Ovary (tissue), 3 donors: ENCODE measurements at regions not wholly inside any gene's neighbourhood (a gene's known extent, or its start where the extent isn't known, plus 50 kb on each side); places are given as distances from the start of the nearest gene placed in this dataset.

ENCODE experiments used
- POLR2A ChIP-seq: fragments of 450-650 bp; IDR thresholded peaks from one replicate; pipeline ENCODE4 v1.6.1; 2017; ENCODE audit warnings: antibody characterized with exemption, mild to moderate bottlenecking, moderate library complexity
- TF ChIP-seq, protein P1 (sequence below), 3 donors: fragments of 450-650 bp in 2 of 3; fragments of 200-600 bp in 1 of 3; IDR thresholded peaks; one replicate each; pipeline versions ENCODE4 v1.5.1 to v1.8.0; 2016 to 2022; ENCODE audit warnings: antibody characterized with exemption in 3 of 3, mild to moderate bottlenecking in 1 of 3
- donor health status: DM: no; HTN: no; CAD: no.

- no peak for TF ChIP-seq POLR2A
- TF ChIP-seq, protein P1, sequence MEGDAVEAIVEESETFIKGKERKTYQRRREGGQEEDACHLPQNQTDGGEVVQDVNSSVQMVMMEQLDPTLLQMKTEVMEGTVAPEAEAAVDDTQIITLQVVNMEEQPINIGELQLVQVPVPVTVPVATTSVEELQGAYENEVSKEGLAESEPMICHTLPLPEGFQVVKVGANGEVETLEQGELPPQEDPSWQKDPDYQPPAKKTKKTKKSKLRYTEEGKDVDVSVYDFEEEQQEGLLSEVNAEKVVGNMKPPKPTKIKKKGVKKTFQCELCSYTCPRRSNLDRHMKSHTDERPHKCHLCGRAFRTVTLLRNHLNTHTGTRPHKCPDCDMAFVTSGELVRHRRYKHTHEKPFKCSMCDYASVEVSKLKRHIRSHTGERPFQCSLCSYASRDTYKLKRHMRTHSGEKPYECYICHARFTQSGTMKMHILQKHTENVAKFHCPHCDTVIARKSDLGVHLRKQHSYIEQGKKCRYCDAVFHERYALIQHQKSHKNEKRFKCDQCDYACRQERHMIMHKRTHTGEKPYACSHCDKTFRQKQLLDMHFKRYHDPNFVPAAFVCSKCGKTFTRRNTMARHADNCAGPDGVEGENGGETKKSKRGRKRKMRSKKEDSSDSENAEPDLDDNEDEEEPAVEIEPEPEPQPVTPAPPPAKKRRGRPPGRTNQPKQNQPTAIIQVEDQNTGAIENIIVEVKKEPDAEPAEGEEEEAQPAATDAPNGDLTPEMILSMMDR (IDR thresholded peaks at IDR 0.05), result no peak
Observed at GRCh38 chr3:145857956-145858355, 303.0 kb downstream of the PLOD2 start.
